B cell (primary cell): ENCODE measurements at regions not wholly inside any gene's neighbourhood (a gene's known extent, or its start where the extent isn't known, plus 50 kb on each side); places are given as distances from the start of the nearest gene placed in this dataset.

Experiments
- CTCF ChIP-seq: fragments of 200-600 bp; IDR thresholded peaks from one replicate; pipeline ENCODE4 v1.8.0; 2022; ENCODE audit warnings: antibody characterized with exemption, mild to moderate bottlenecking
- EZH2 ChIP-seq: IDR thresholded peaks from 2 replicates; pipeline ENCODE4 v1.6.1; 2012; ENCODE audit warnings: borderline replicate concordance, low read depth, mild to moderate bottlenecking, moderate library complexity, low read length; ENCODE audit not compliant: insufficient read depth, poor library complexity, severe bottlenecking

- TF ChIP-seq CTCF (no peak), EZH2 (no peak)
Measured at GRCh38 chr5:8528106-8528505, 659.2 kb downstream of the MTRR start.
